H1 (cell line): ENCODE measurements at regions not wholly inside any gene's neighbourhood (a gene's known extent, or its start where the extent isn't known, plus 50 kb on each side); places are given as distances from the start of the nearest gene placed in this dataset.

Experiments used
- CTCF ChIA-PET: fragments of 300-600 bp; sonication (Branson Sonifier 250); formaldehyde crosslinking; loops from one replicate; lab custom pipeline; 2021; ENCODE audit not compliant: partially characterized antibody; lab: Charles Lee
- POLR2A ChIA-PET: fragments of 300-600 bp; sonication (Branson Sonifier 250); formaldehyde crosslinking; loops from one replicate; lab custom pipeline; 2021; ENCODE audit warnings: inconsistent platforms; ENCODE audit not compliant: partially characterized antibody; lab: Charles Lee
- DNase-seq, 2 experiments: peaks; one replicate each; pipeline versions ENCODE4 v3.0.0 to v3.0.0-alpha.2; 2010 to 2022; ENCODE audit warnings: low spot score in 2 of 2, low read depth in 1 of 2, mixed read lengths in 1 of 2
- FAIRE-seq: peaks from 2 replicates; lab custom pipeline; 2011; peaks lifted over from hg19 to GRCh38; lab: Jason Lieb, UNC
- H2AFZ ChIP-seq: 2 replicates; pipeline ENCODE4 v1.8.1; 2012; ENCODE audit warnings: low read length, inconsistent platforms
- H2AK5ac ChIP-seq: 2 replicates; pipeline ENCODE4 v1.6.1; 2013; ENCODE audit warnings: low read depth, low read length
- H2BK120ac ChIP-seq: replicated peaks from 2 replicates; pipeline ENCODE3; 2013; ENCODE audit warnings: low read depth, low read length, inconsistent platforms
- H2BK12ac ChIP-seq: 2 replicates; pipeline ENCODE4 v1.6.1; 2013; ENCODE audit warnings: low read depth, low read length
- H2BK15ac ChIP-seq: 2 replicates; pipeline ENCODE4 v1.6.1; 2013; ENCODE audit warnings: low read length
- H2BK20ac ChIP-seq: 2 replicates; pipeline ENCODE4 v1.6.1; 2013; ENCODE audit warnings: low read length
- H2BK5ac ChIP-seq: 2 replicates; pipeline ENCODE4 v1.6.1; 2013; ENCODE audit warnings: low read depth, low read length
- H3K14ac ChIP-seq: 2 replicates; pipeline ENCODE4 v1.6.1; 2013; ENCODE audit warnings: inconsistent platforms; ENCODE audit not compliant: insufficient read length
- H3K18ac ChIP-seq: 2 replicates; pipeline ENCODE4 v1.6.1; 2013; ENCODE audit warnings: low read length; ENCODE audit errors: extremely low read depth
- H3K23ac ChIP-seq: 2 replicates; pipeline ENCODE4 v1.6.1; 2013; ENCODE audit warnings: inconsistent platforms; ENCODE audit not compliant: insufficient read length
- H3K23me2 ChIP-seq: 2 replicates; pipeline ENCODE4 v1.6.1; 2013; ENCODE audit warnings: low read depth, low read length
- H3K27ac ChIP-seq: 2 replicates; pipeline ENCODE4 v1.6.1; 2011; ENCODE audit warnings: low read depth, low read length, inconsistent platforms
- H3K27me3 ChIP-seq, 4 experiments: replicated peaks in 1 of 4; 1 replicate in 1 of 4; 2 replicates in 3 of 4; pipeline versions ENCODE4 v1.6.1 to v1.8.1; 2011 to 2013; ENCODE audit warnings: low read length in 3 of 4, mild to moderate bottlenecking in 3 of 4, inconsistent platforms in 2 of 4, mixed read lengths in 2 of 4, moderate library complexity in 1 of 4; ENCODE audit not compliant: control insufficient read depth in 3 of 4, insufficient read depth in 3 of 4; ENCODE audit errors: extremely low read depth in 1 of 4
- H3K36me3 ChIP-seq, 4 experiments: 2 replicates each; pipeline versions ENCODE4 v1.6.1 to v1.8.1; 2011 to 2013; ENCODE audit warnings: mild to moderate bottlenecking in 4 of 4, low read length in 3 of 4, moderate library complexity in 2 of 4, control low read depth in 1 of 4, inconsistent platforms in 1 of 4; ENCODE audit not compliant: insufficient read depth in 4 of 4, control insufficient read depth in 2 of 4
- H3K4ac ChIP-seq: replicated peaks from 2 replicates; pipeline ENCODE3; 2013; ENCODE audit warnings: low read length, low read depth, mixed read lengths, inconsistent platforms; ENCODE audit not compliant: insufficient read length
- H3K4me1 ChIP-seq, 4 experiments: replicated peaks in 1 of 4; 1 replicate in 1 of 4; 2 replicates in 3 of 4; pipeline versions ENCODE4 v1.6.1 to v1.8.1; 2011 to 2013; ENCODE audit warnings: low read length in 3 of 4, inconsistent platforms in 2 of 4, mixed read lengths in 1 of 4; ENCODE audit not compliant: insufficient read depth in 4 of 4, control insufficient read depth in 3 of 4
- H3K4me2 ChIP-seq, 2 experiments: 2 replicates each; pipeline versions ENCODE4 v1.6.1 to v1.8.1; 2011 to 2013; ENCODE audit warnings: low read depth in 2 of 2, low read length in 2 of 2, control low read depth in 1 of 2, inconsistent platforms in 1 of 2, mild to moderate bottlenecking in 1 of 2; ENCODE audit not compliant: insufficient read depth in 1 of 2
- H3K4me3 ChIP-seq, 4 experiments: fragments of 200-600, 300-600 bp in 1 of 4; sonication (generic), shearing (Covaris generic), sonication (Bioruptor Twin) in 1 of 4; 2 replicates each; pipeline versions ENCODE4 v1.5.1 to v1.8.1; 2011 to 2016; ENCODE audit warnings: low read length in 4 of 4, low read depth in 3 of 4, control low read depth in 2 of 4, inconsistent platforms in 2 of 4, mild to moderate bottlenecking in 2 of 4, mixed read lengths in 1 of 4, moderate library complexity in 1 of 4; ENCODE audit not compliant: insufficient read depth in 2 of 4; ENCODE audit errors: extremely low read depth in 1 of 4
- H3K56ac ChIP-seq: replicated peaks from 2 replicates; pipeline ENCODE3; 2013; ENCODE audit warnings: low read depth, mild to moderate bottlenecking, mixed read lengths, low read length, inconsistent platforms; ENCODE audit not compliant: insufficient read length
- H3K79me1 ChIP-seq: 2 replicates; pipeline ENCODE4 v1.6.1; 2013; ENCODE audit warnings: low read depth, low read length, control low read depth
- H3K79me2 ChIP-seq, 2 experiments: 2 replicates each; pipeline versions ENCODE4 v1.6.1 to v1.8.1; 2012 to 2013; ENCODE audit warnings: low read length in 2 of 2, mild to moderate bottlenecking in 2 of 2, inconsistent platforms in 1 of 2; ENCODE audit not compliant: insufficient read depth in 2 of 2, control insufficient read depth in 1 of 2
- H3K9ac ChIP-seq, 4 experiments: replicated peaks in 1 of 4; 1 replicate in 1 of 4; 2 replicates in 3 of 4; pipeline versions ENCODE4 v1.6.1 to v1.8.1; 2011 to 2013; ENCODE audit warnings: low read depth in 3 of 4, low read length in 3 of 4, control low read depth in 2 of 4, mild to moderate bottlenecking in 2 of 4, moderate library complexity in 2 of 4, inconsistent platforms in 1 of 4; ENCODE audit errors: extremely low read depth in 1 of 4
- H3K9me3 ChIP-seq, 2 experiments: 2 replicates each; pipeline versions ENCODE4 v1.6.1 to v1.8.1; 2012 to 2013; ENCODE audit warnings: mild to moderate bottlenecking in 2 of 2, moderate library complexity in 2 of 2, control low read depth in 1 of 2, inconsistent platforms in 1 of 2, low read depth in 1 of 2, low read length in 1 of 2, mixed read lengths in 1 of 2; ENCODE audit not compliant: insufficient read depth in 2 of 2
- H4K20me1 ChIP-seq, 2 experiments: replicated peaks in 1 of 2; 2 replicates each; pipeline versions ENCODE3 to v1.8.1; 2011 to 2013; ENCODE audit warnings: inconsistent platforms in 2 of 2, low read length in 2 of 2, mild to moderate bottlenecking in 1 of 2; ENCODE audit not compliant: insufficient read depth in 2 of 2, control insufficient read depth in 1 of 2
- H4K5ac ChIP-seq: 2 replicates; pipeline ENCODE4 v1.6.1; 2013; ENCODE audit warnings: low read length, low read depth, mixed read lengths, inconsistent platforms; ENCODE audit not compliant: insufficient read length
- H4K8ac ChIP-seq: 2 replicates; pipeline ENCODE4 v1.8.0; 2013; ENCODE audit warnings: mild to moderate bottlenecking, moderate library complexity, low read length, inconsistent platforms; ENCODE audit not compliant: insufficient read depth; ENCODE audit errors: extremely low read depth
- H4K91ac ChIP-seq: replicated peaks from 2 replicates; pipeline ENCODE3; 2013; ENCODE audit warnings: low read length, mixed read lengths, inconsistent platforms; ENCODE audit not compliant: insufficient read length
- ASH2L ChIP-seq: fragments of 200-600, 300-600 bp; sonication (generic); IDR thresholded peaks from one replicate; pipeline ENCODE4 v1.7.1; 2017; ENCODE audit warnings: low read length
- ATF3 ChIP-seq: IDR thresholded peaks from 2 replicates; pipeline ENCODE4 v1.6.1; 2011; ENCODE audit warnings: low read depth, mild to moderate bottlenecking, low read length; ENCODE audit not compliant: insufficient read depth
- BRCA1 ChIP-seq: IDR thresholded peaks from 2 replicates; pipeline ENCODE4 v1.6.1; 2012; ENCODE audit warnings: low read depth, low read length, improper control_type of control experiment
- CREB1 ChIP-seq: IDR thresholded peaks from 2 replicates; pipeline ENCODE4 v1.6.1; 2012; ENCODE audit warnings: inconsistent platforms
- FOSL1 ChIP-seq: IDR thresholded peaks from 2 replicates; pipeline ENCODE4 v1.6.1; 2011; ENCODE audit warnings: mild to moderate bottlenecking, low read depth, low read length, moderate library complexity; ENCODE audit not compliant: insufficient read depth
- JUND ChIP-seq: IDR thresholded peaks from 2 replicates; pipeline ENCODE4 v1.6.1; 2011; ENCODE audit warnings: mild to moderate bottlenecking, improper control_type of control experiment, low read length
- NRF1 ChIP-seq: IDR thresholded peaks from 2 replicates; pipeline ENCODE4 v1.6.1; 2011; ENCODE audit warnings: mild to moderate bottlenecking, low read depth, low read length, improper control_type of control experiment
- RXRA ChIP-seq: IDR thresholded peaks from 2 replicates; pipeline ENCODE4 v1.6.1; 2011; ENCODE audit warnings: low read depth, mild to moderate bottlenecking, low read length, moderate library complexity; ENCODE audit not compliant: insufficient read depth
- SAP30 ChIP-seq: fragments of 300-600 bp; sonication (generic); IDR thresholded peaks from 2 replicates; pipeline ENCODE4 v1.7.1; 2012; ENCODE audit warnings: low read length, moderate library complexity, mild to moderate bottlenecking, inconsistent platforms; ENCODE audit not compliant: insufficient read depth, insufficient replicate concordance
- SIRT6 ChIP-seq: IDR thresholded peaks from one replicate; pipeline ENCODE4 v1.7.1; 2012; ENCODE audit warnings: low read length, inconsistent platforms
- SP2 ChIP-seq: IDR thresholded peaks from 2 replicates; pipeline ENCODE4 v1.6.1; 2012; ENCODE audit warnings: mild to moderate bottlenecking, low read length, inconsistent platforms
- TBP ChIP-seq: IDR thresholded peaks from 2 replicates; pipeline ENCODE4 v1.6.1; 2011; ENCODE audit warnings: low read depth, low read length, improper control_type of control experiment
- TCF12 ChIP-seq: IDR thresholded peaks from 2 replicates; pipeline ENCODE4 v1.6.1; 2011; ENCODE audit warnings: low read depth, mild to moderate bottlenecking, low read length
- ZNF274 ChIP-seq: IDR thresholded peaks from 2 replicates; pipeline ENCODE4 v1.7.0; 2012; ENCODE audit warnings: low read length, borderline replicate concordance; ENCODE audit errors: extremely low read depth
- WGBS, 2 experiments: shearing (Covaris generic) in 1 of 2; methylation state at CpG; one replicate each; pipeline versions ENCODE4 v1.1.6 to v1.1.7; 2013 to 2015; ENCODE audit warnings: low lambda C conversion rate in 2 of 2, mixed read lengths in 2 of 2, inconsistent platforms in 1 of 2, low coverage in 1 of 2, missing lambda C conversion rate in 1 of 2; ENCODE audit not compliant: insufficient replicate concordance in 2 of 2, insufficient coverage in 1 of 2, insufficient read length in 1 of 2; ENCODE audit errors: extremely low coverage in 1 of 2, missing lambda C conversion rate in 1 of 2; 5-methylcytosine and 5-hydroxymethylcytosine counted together

- FAIRE-seq (no peak), DNase-seq (no peak)
- no peak overlapping the region for H4K8ac ChIP-seq
- H2AK5ac ChIP-seq: no peak overlapping the region
- ChIA-PET POLR2A (no interaction called here), CTCF (interaction anchor here (0.7 kb wide), 2 partner anchors 46 to 146 kb away, joined by 3 read pairs; no protein-coding TSS in a partner anchor)
- no peaks in the 10 kb centered on the region for H3K9me3 ChIP-seq
- H2AFZ ChIP-seq: no peak overlapping the region
- no peak overlapping the region for H4K91ac ChIP-seq
- peaks cover 0 to 3% (median 0%) of the 10 kb centered on the region in 4 experiments; a peak in 2 of 7 replicates for H3K4me1 ChIP-seq
- no peaks in the 10 kb centered on the region for H3K23me2 ChIP-seq
- no peak overlapping the region for H3K27ac ChIP-seq
- no peak overlapping the region for H3K4me2 ChIP-seq
- no peaks in the 10 kb centered on the region for H4K20me1 ChIP-seq
- H3K9ac ChIP-seq: no peak overlapping the region
- H3K79me1 ChIP-seq: no peaks in the 10 kb centered on the region
- H3K27me3 ChIP-seq: peaks cover 0 to 1% (median 0%) of the 10 kb centered on the region in 4 experiments; a peak in 1 of 7 replicates
- H3K18ac ChIP-seq: no peak overlapping the region
- no peak overlapping the region for H3K23ac ChIP-seq
- no peaks in the 10 kb centered on the region for H3K79me2 ChIP-seq
- H3K56ac ChIP-seq: no peak overlapping the region
- no peaks in the 10 kb centered on the region for H3K36me3 ChIP-seq
- H2BK5ac ChIP-seq: no peak overlapping the region
- no peak overlapping the region for H2BK15ac ChIP-seq
- no peak overlapping the region for H2BK120ac ChIP-seq
- no peak overlapping the region for H3K14ac ChIP-seq
- whole genome bisulfite sequencing, 2 experiments: 96% methylated on average over 3 of the region's 3 CpGs; no CpG with 5 or more reads in 1 of the 2 experiments
- H3K4ac ChIP-seq: no peak overlapping the region
- H2BK20ac ChIP-seq: no peak overlapping the region
- no peak overlapping the region for H2BK12ac ChIP-seq
- no peak overlapping the region for H3K4me3 ChIP-seq
- TF ChIP-seq TBP: no peak
- TF ChIP-seq ATF3: no peak
- no peak for TF ChIP-seq SP2
- TF ChIP-seq ZNF274: no peak
- TF ChIP-seq JUND: no peak
- no peak for TF ChIP-seq CREB1
- TF ChIP-seq RXRA: no peak
- no peak for TF ChIP-seq BRCA1
- TF ChIP-seq ASH2L: no peak
- no peak for TF ChIP-seq SIRT6
- no peak for TF ChIP-seq SAP30
- TF ChIP-seq FOSL1: no peak
- no peak for TF ChIP-seq NRF1
- no peak for TF ChIP-seq TCF12
- H4K5ac ChIP-seq: no peak overlapping the region
Measured at GRCh38 chr1:235013512-235013911, 115.1 kb downstream of the TOMM20 start.
